ENCODE measurements at regions not wholly inside any gene's neighbourhood (a gene's known extent, or its start where the extent isn't known, plus 50 kb on each side); places are given as distances from the start of the nearest gene placed in this dataset.

GRCh38 chrX:124555036-124555595 lies 208.8 kb downstream of the SH2D1A start:
- H3K79me1 ChIP-seq (ENCODE audit: low read length): no peaks in the 10 kb centered on the region
- H3K4me3 ChIP-seq (ENCODE audit: low read depth, low read length): no peak overlapping the region
- no peak overlapping the region for H3K23ac ChIP-seq (ENCODE audit: low read length)
- no peaks in the 10 kb centered on the region for H3K9me3 ChIP-seq (ENCODE audit: insufficient read depth, low read depth, low read length)
- peak overlapping the region; percentile 34 for H3K27ac ChIP-seq (ENCODE audit: low read depth, low read length)
- no peak overlapping the region for H3K14ac ChIP-seq (ENCODE audit: low read length)
- H2BK12ac ChIP-seq (ENCODE audit: low read length): no peak overlapping the region
- H2AK5ac ChIP-seq (ENCODE audit: low read length): no peak overlapping the region
- no peak overlapping the region for H4K12ac ChIP-seq (ENCODE audit: low read depth, low read length)
- no CpG with 5 or more reads among the region's 2 CpGs for WGBS (ENCODE audit: extremely low coverage, insufficient coverage, insufficient read length)
- H3K4me2 ChIP-seq (ENCODE audit: low read length): no peak overlapping the region
- no peak overlapping the region for H2BK120ac ChIP-seq (ENCODE audit: insufficient read depth, low read length, poor library complexity)
- no peaks in the 10 kb centered on the region for H3K27me3 ChIP-seq (ENCODE audit: insufficient read depth, low read length)
- H4K91ac ChIP-seq (ENCODE audit: low read depth, low read length): no peak overlapping the region
- no peak overlapping the region for H4K8ac ChIP-seq (ENCODE audit: low read depth, low read length)
- H3K9ac ChIP-seq (ENCODE audit: low read length): no peak overlapping the region
- no peak overlapping the region for H2AFZ ChIP-seq (ENCODE audit: insufficient read depth, low read length, poor library complexity)
- H3K4me1 ChIP-seq (ENCODE audit: control insufficient read depth in 1 of 2, insufficient read depth in 2 of 2, low read length in 2 of 2): no peaks in the 10 kb centered on the region
- DNase-seq: peak; percentile 1 to 41
- H3K79me2 ChIP-seq (ENCODE audit: control insufficient read depth, insufficient read depth, low read length, poor library complexity): no peaks in the 10 kb centered on the region
- no peak overlapping the region for H2BK5ac ChIP-seq (ENCODE audit: low read depth, low read length, poor library complexity)
- H3K18ac ChIP-seq (ENCODE audit: low read length): no peak overlapping the region
- H3K36me3 ChIP-seq (ENCODE audit: control insufficient read depth in 1 of 2, insufficient read depth in 2 of 2, low read length in 2 of 2): no peaks in the 10 kb centered on the region
- H3K4ac ChIP-seq (ENCODE audit: low read depth, low read length): no peak overlapping the region

GRCh38 chrX:124557976-124558375 lies 211.6 kb downstream of the SH2D1A start:
- H3K4ac ChIP-seq (ENCODE audit: low read depth, low read length): no peak overlapping the region
- H3K14ac ChIP-seq (ENCODE audit: low read length): no peak overlapping the region
- no peak overlapping the region for H2BK5ac ChIP-seq (ENCODE audit: low read depth, low read length, poor library complexity)
- no peak overlapping the region for H3K4me2 ChIP-seq (ENCODE audit: low read length)
- H2AK5ac ChIP-seq (ENCODE audit: low read length): no peak overlapping the region
- H2BK120ac ChIP-seq (ENCODE audit: insufficient read depth, low read length, poor library complexity): no peak overlapping the region
- H3K18ac ChIP-seq (ENCODE audit: low read length): no peak overlapping the region
- no peaks in the 10 kb centered on the region for H3K36me3 ChIP-seq (ENCODE audit: control insufficient read depth in 1 of 2, insufficient read depth in 2 of 2, low read length in 2 of 2)
- H3K9me3 ChIP-seq (ENCODE audit: insufficient read depth, low read depth, low read length): no peaks in the 10 kb centered on the region
- WGBS (ENCODE audit: extremely low coverage, insufficient coverage, insufficient read length): no CpG with 5 or more reads among the region's 1 CpG
- no peak for DNase-seq
- no peak overlapping the region for H3K27ac ChIP-seq (ENCODE audit: low read depth, low read length)
- H3K27me3 ChIP-seq (ENCODE audit: insufficient read depth, low read length): no peaks in the 10 kb centered on the region
- no peaks in the 10 kb centered on the region for H3K79me2 ChIP-seq (ENCODE audit: control insufficient read depth, insufficient read depth, low read length, poor library complexity)
- H4K12ac ChIP-seq (ENCODE audit: low read depth, low read length): no peak overlapping the region
- no peaks in the 10 kb centered on the region for H3K79me1 ChIP-seq (ENCODE audit: low read length)
- no peak overlapping the region for H4K8ac ChIP-seq (ENCODE audit: low read depth, low read length)
- no peak overlapping the region for H2BK12ac ChIP-seq (ENCODE audit: low read length)
- H4K91ac ChIP-seq (ENCODE audit: low read depth, low read length): no peak overlapping the region
- no peaks in the 10 kb centered on the region for H3K4me1 ChIP-seq (ENCODE audit: control insufficient read depth in 1 of 2, insufficient read depth in 2 of 2, low read length in 2 of 2)
- H3K4me3 ChIP-seq (ENCODE audit: low read depth, low read length): no peak overlapping the region
- H3K23ac ChIP-seq (ENCODE audit: low read length): no peak overlapping the region
- H3K9ac ChIP-seq (ENCODE audit: low read length): no peak overlapping the region
- no peak overlapping the region for H2AFZ ChIP-seq (ENCODE audit: insufficient read depth, low read length, poor library complexity)

- Histone ChIP-seq H3K4me1 (ENCODE audit: control insufficient read depth in 1 of 2, insufficient read depth in 2 of 2, low read length in 2 of 2) (no peaks in the 10 kb centered on the region), H3K27me3 (ENCODE audit: insufficient read depth, low read length) (no peaks in the 10 kb centered on the region), H2BK120ac (ENCODE audit: insufficient read depth, low read length, poor library complexity) (no peak overlapping the region), H3K79me2 (ENCODE audit: control insufficient read depth, insufficient read depth, low read length, poor library complexity) (no peaks in the 10 kb centered on the region), H2BK5ac (ENCODE audit: low read depth, low read length, poor library complexity) (no peak overlapping the region), H3K36me3 (ENCODE audit: control insufficient read depth in 1 of 2, insufficient read depth in 2 of 2, low read length in 2 of 2) (no peaks in the 10 kb centered on the region), H2AK5ac (ENCODE audit: low read length) (no peak overlapping the region), H3K27ac (ENCODE audit: low read depth, low read length) (no peak overlapping the region), H3K4ac (ENCODE audit: low read depth, low read length) (no peak overlapping the region), H3K4me3 (ENCODE audit: low read depth, low read length) (no peak overlapping the region), H4K12ac (ENCODE audit: low read depth, low read length) (no peak overlapping the region), H3K14ac (ENCODE audit: low read length) (no peak overlapping the region), H4K8ac (ENCODE audit: low read depth, low read length) (no peak overlapping the region), H3K79me1 (ENCODE audit: low read length) (no peaks in the 10 kb centered on the region), H3K23ac (ENCODE audit: low read length) (no peak overlapping the region), H4K91ac (ENCODE audit: low read depth, low read length) (no peak overlapping the region), H3K9me3 (ENCODE audit: insufficient read depth, low read depth, low read length) (no peaks in the 10 kb centered on the region), H2AFZ (ENCODE audit: insufficient read depth, low read length, poor library complexity) (no peak overlapping the region), H3K4me2 (ENCODE audit: low read length) (no peak overlapping the region), H3K9ac (ENCODE audit: low read length) (no peak overlapping the region), H2BK12ac (ENCODE audit: low read length) (no peak overlapping the region), H3K18ac (ENCODE audit: low read length) (no peak overlapping the region)
- no peak for DNase-seq
- no CpG with 5 or more reads among the region's 2 CpGs for WGBS (ENCODE audit: extremely low coverage, insufficient coverage, insufficient read length)
These were observed 227.1 kb downstream of the SH2D1A start for GRCh38 chrX:124573468-124573867.

- no peak overlapping the region for H2AK5ac ChIP-seq (ENCODE audit: low read length)
These were observed 246.4 kb downstream of the SH2D1A start for GRCh38 chrX:124592744-124593143.

More at GRCh38 chrX:124592744-124593143, 246.4 kb downstream of the SH2D1A start:
- DNase-seq: no peak
- no peak overlapping the region for H3K27ac ChIP-seq (ENCODE audit: low read depth, low read length)
- no peaks in the 10 kb centered on the region for H3K9me3 ChIP-seq (ENCODE audit: insufficient read depth, low read depth, low read length)
- no peak overlapping the region for H3K4me3 ChIP-seq (ENCODE audit: low read depth, low read length)
- no peak overlapping the region for H2AFZ ChIP-seq (ENCODE audit: insufficient read depth, low read length, poor library complexity)
- H3K14ac ChIP-seq (ENCODE audit: low read length): no peak overlapping the region
- H4K12ac ChIP-seq (ENCODE audit: low read depth, low read length): no peak overlapping the region
- no peaks in the 10 kb centered on the region for H3K27me3 ChIP-seq (ENCODE audit: insufficient read depth, low read length)
- H4K91ac ChIP-seq (ENCODE audit: low read depth, low read length): no peak overlapping the region
- no peaks in the 10 kb centered on the region for H3K79me1 ChIP-seq (ENCODE audit: low read length)
- H3K4ac ChIP-seq (ENCODE audit: low read depth, low read length): no peak overlapping the region
- H3K9ac ChIP-seq (ENCODE audit: low read length): no peak overlapping the region
- no peak overlapping the region for H2BK12ac ChIP-seq (ENCODE audit: low read length)
- no peak overlapping the region for H3K18ac ChIP-seq (ENCODE audit: low read length)
- H2BK120ac ChIP-seq (ENCODE audit: insufficient read depth, low read length, poor library complexity): no peak overlapping the region
- no peak overlapping the region for H4K8ac ChIP-seq (ENCODE audit: low read depth, low read length)
- H3K36me3 ChIP-seq (ENCODE audit: control insufficient read depth in 1 of 2, insufficient read depth in 2 of 2, low read length in 2 of 2): no peaks in the 10 kb centered on the region
- no peaks in the 10 kb centered on the region for H3K79me2 ChIP-seq (ENCODE audit: control insufficient read depth, insufficient read depth, low read length, poor library complexity)
- no peak overlapping the region for H3K23ac ChIP-seq (ENCODE audit: low read length)
- no peak overlapping the region for H3K4me2 ChIP-seq (ENCODE audit: low read length)
- H3K4me1 ChIP-seq (ENCODE audit: control insufficient read depth in 1 of 2, insufficient read depth in 2 of 2, low read length in 2 of 2): no peaks in the 10 kb centered on the region
- no peak overlapping the region for H2BK5ac ChIP-seq (ENCODE audit: low read depth, low read length, poor library complexity)

Data from trophoblast cell (in vitro differentiated cells and primary cell).